ENCODE measurements at regions not wholly inside any gene's neighbourhood (a gene's known extent, or its start where the extent isn't known, plus 50 kb on each side); places are given as distances from the start of the nearest gene placed in this dataset.

GRCh38 chr5:89232139-89232603, 349.2 kb upstream of the MEF2C start:
- H3K27me3 ChIP-seq (replicated peaks; ENCODE audit: control insufficient read depth, insufficient read depth, low read length), result no peaks in the 10 kb centered on the region
- H3K36me3 ChIP-seq (ENCODE audit: control insufficient read depth, insufficient read depth, low read length), result no peaks in the 10 kb centered on the region; the same call in 1 of the 2 replicates
- peak; percentile 72 for DNase-seq (ENCODE audit: extremely low read depth, insufficient read length)
- no peak overlapping the region for H3K4me3 ChIP-seq (replicated peaks; ENCODE audit: low read depth, low read length)
- TF ChIP-seq CTCF (IDR thresholded peaks at IDR 0.05; ENCODE audit: insufficient read depth, low read length, poor library complexity, severe bottlenecking), result no peak

GRCh38 chr5:89230178-89230577, 347.2 kb upstream of the MEF2C start:
- no peak for TF ChIP-seq CTCF (IDR thresholded peaks at IDR 0.05; ENCODE audit: insufficient read depth, low read length, poor library complexity, severe bottlenecking)
- H3K27me3 ChIP-seq (replicated peaks; ENCODE audit: control insufficient read depth, insufficient read depth, low read length), result no peaks in the 10 kb centered on the region
- DNase-seq (ENCODE audit: extremely low read depth, insufficient read length), result peak; percentile 51
- H3K4me3 ChIP-seq (replicated peaks; ENCODE audit: low read depth, low read length), result no peak overlapping the region
- H3K36me3 ChIP-seq (ENCODE audit: control insufficient read depth, insufficient read depth, low read length), result no peaks in the 10 kb centered on the region; the same call in 1 of the 2 replicates

- Histone ChIP-seq H3K27me3 (replicated peaks; ENCODE audit: control insufficient read depth, insufficient read depth, low read length) (no peaks in the 10 kb centered on the region), H3K36me3 (ENCODE audit: control insufficient read depth, insufficient read depth, low read length) (no peaks in the 10 kb centered on the region; the same call in 1 of the 2 replicates), H3K4me3 (replicated peaks; ENCODE audit: low read depth, low read length) (no peak overlapping the region)
- peak; percentile 37 for DNase-seq (ENCODE audit: extremely low read depth, insufficient read length)
- TF ChIP-seq CTCF (IDR thresholded peaks at IDR 0.05; ENCODE audit: insufficient read depth, low read length, poor library complexity, severe bottlenecking), result no peak
Observed at GRCh38 chr5:89229331-89230070, 346.5 kb upstream of the MEF2C start.

GRCh38 chr5:89228355-89228754, 345.4 kb upstream of the MEF2C start:
- DNase-seq (ENCODE audit: extremely low read depth, insufficient read length), result peak; percentile 50
- no peak overlapping the region for H3K4me3 ChIP-seq (replicated peaks; ENCODE audit: low read depth, low read length)
- H3K27me3 ChIP-seq (replicated peaks; ENCODE audit: control insufficient read depth, insufficient read depth, low read length), result no peaks in the 10 kb centered on the region
- TF ChIP-seq CTCF (IDR thresholded peaks at IDR 0.05; ENCODE audit: insufficient read depth, low read length, poor library complexity, severe bottlenecking), result no peak
- H3K36me3 ChIP-seq (ENCODE audit: control insufficient read depth, insufficient read depth, low read length), result no peaks in the 10 kb centered on the region; the same call in 1 of the 2 replicates

- H3K4me3 ChIP-seq (replicated peaks; ENCODE audit: low read depth, low read length), result no peak overlapping the region
- no peak for TF ChIP-seq CTCF (IDR thresholded peaks at IDR 0.05; ENCODE audit: insufficient read depth, low read length, poor library complexity, severe bottlenecking)
- no peaks in the 10 kb centered on the region for H3K36me3 ChIP-seq (ENCODE audit: control insufficient read depth, insufficient read depth, low read length)
- H3K27me3 ChIP-seq (replicated peaks; ENCODE audit: control insufficient read depth, insufficient read depth, low read length), result no peaks in the 10 kb centered on the region
- DNase-seq (ENCODE audit: extremely low read depth, insufficient read length), result no peak
Observed at GRCh38 chr5:89218364-89218763, 335.4 kb upstream of the MEF2C start.
